ENCODE measurements at regions not wholly inside any gene's neighbourhood (a gene's known extent, or its start where the extent isn't known, plus 50 kb on each side); places are given as distances from the start of the nearest gene placed in this dataset.

- no peak for DNase-seq
Measured at GRCh38 chr5:110159202-110159601, 469.5 kb downstream of the MAN2A1 start.

- DNase-seq, result no peak
Measured at GRCh38 chr5:110161162-110161561, 471.4 kb downstream of the MAN2A1 start.

DNA sequence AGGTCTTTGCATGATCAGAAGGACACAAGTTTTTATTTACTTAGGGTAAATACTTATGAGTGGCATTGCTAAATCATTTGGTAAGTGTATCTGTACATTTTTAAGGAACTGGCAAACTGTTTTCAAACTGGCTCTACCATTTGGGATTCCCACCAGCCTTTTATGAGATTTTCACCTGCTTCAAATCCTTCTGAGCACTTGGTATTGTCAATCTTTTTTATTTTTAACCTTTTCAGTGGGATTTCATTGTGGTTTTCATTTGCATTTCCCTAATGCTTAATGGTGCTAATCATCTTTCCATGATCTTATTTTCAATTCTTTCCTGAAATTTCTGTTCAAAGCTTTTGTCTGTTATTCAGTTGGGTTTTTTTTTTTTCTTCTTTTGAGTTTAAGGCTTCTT lies 475.6 kb downstream of the MAN2A1 start:
- DNase-seq, result no peak

DNA sequence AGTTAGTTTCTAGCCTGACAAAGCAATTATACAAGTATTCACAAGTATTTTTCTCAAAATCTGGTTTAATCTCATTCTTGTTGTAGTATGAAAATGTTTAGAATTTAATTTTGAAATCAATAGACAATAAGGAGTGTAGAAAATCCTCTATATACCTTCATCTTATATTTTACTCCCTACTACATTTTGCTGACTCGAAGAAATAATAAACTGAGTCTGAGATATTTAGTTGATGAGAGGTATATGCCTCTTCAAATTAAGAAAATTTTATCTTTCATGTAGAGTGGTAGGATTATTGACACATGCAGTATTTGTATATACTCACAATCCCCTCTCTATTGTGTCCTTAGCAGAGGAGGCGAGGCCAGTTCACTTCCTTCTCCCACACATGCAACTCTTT lies 477.7 kb downstream of the MAN2A1 start:
- no peak for DNase-seq

- DNase-seq, result no peak
Measured at GRCh38 chr5:110169461-110169860, 479.7 kb downstream of the MAN2A1 start.

DNA sequence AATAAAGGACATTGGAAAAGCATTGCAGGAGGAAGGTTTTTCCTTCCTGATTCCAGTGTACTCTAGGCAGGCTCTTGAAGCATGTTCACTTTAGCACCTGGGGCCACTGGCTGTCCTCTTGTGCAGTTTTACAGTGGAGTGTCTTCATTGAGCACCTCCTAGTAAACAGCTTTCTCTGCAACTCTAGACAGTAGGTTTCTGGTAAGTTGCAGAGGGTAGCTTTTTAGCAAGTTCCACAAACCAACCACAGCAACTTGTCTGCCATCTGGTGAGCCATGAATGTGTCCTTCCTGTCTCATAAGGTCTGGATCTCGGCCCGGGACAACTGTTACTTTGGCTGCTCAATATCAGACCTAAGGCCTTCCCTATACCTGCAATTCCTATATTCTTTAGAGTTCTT lies 488.0 kb downstream of the MAN2A1 start:
- no peak for DNase-seq

GRCh38 chr5:110179321-110179720 lies 489.6 kb downstream of the MAN2A1 start:
- no peak for DNase-seq

GRCh38 chr5:110194191-110194590 lies 504.5 kb downstream of the MAN2A1 start:
- no peak for DNase-seq

GRCh38 chr5:110195288-110195687 lies 505.6 kb downstream of the MAN2A1 start:
- no peak for DNase-seq

- no peak for DNase-seq
Measured at GRCh38 chr5:110201791-110202190, 512.1 kb downstream of the MAN2A1 start.

- no peak for DNase-seq
Measured at GRCh38 chr5:110203661-110204060, 513.9 kb downstream of the MAN2A1 start.

DNA sequence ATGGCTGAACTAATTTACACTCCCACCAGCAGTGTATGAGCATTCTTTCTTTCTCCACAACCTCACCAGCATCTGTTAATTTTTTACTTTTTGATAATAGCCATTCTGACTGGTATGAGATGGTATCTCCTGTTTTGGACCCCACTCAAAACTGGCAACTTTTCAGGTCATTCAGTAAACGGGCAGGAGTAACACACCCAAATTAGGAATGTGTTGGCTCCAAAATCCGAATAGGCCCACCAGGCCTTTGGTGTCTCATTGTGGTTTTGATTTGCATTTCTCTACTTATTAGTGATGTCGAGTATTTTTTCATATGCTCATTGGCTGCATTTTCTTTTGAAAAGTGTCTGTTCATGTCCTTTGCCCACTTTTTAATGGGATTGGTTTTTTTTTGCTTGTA lies 517.1 kb downstream of the TMEM232 start:
- DNase-seq, result no peak

DNA sequence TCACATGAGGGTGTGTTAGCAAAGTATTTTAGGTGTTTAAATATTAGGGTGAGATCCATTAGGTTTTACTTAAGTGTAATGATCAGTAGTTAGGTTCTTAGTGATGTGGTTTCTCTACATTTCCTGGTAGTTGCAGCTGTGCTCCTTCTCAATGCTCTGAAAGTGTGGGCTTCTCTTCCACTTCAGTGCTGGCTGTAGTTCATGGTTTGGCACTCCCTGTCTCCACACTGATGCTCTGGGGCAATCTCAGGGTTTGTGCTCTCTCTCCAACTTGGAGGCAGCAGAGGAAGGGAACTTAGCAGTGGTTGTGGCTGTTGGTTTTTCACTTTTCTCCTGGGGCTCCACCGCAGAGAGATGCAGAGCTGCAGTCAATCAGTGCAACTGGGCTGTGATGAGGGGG lies 507.5 kb downstream of the TMEM232 start:
- DNase-seq, result no peak

GRCh38 chr5:110219769-110220168 lies 506.7 kb downstream of the TMEM232 start:
- DNase-seq, result no peak

GRCh38 chr5:110221036-110221435 lies 505.4 kb downstream of the TMEM232 start:
- no peak for DNase-seq

GRCh38 chr5:110224050-110224449 lies 502.4 kb downstream of the TMEM232 start:
- no peak for DNase-seq

DNA sequence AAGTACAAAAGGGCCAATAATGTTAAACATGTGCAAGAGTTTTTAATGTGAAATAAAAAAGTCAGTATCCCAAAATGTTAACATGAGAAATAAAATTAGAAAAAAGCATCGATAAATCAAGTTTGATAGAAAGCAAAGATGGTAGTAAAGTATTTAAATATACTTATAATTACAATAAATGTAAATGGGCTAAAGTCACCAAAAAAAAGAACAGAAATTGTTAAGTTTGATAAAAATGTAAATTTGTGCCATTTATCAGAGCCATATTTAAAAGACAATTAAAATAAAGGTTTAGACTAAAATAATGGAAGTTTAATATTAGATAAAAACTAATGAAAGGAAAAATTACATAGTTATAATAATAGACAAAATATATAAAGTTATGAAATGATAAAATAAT lies 500.5 kb downstream of the TMEM232 start:
- no peak for DNase-seq

- DNase-seq, result no peak
Measured at GRCh38 chr5:110239786-110240185, 486.7 kb downstream of the TMEM232 start.

- DNase-seq, result no peak
Measured at GRCh38 chr5:110242950-110243349, 483.5 kb downstream of the TMEM232 start.

DNA sequence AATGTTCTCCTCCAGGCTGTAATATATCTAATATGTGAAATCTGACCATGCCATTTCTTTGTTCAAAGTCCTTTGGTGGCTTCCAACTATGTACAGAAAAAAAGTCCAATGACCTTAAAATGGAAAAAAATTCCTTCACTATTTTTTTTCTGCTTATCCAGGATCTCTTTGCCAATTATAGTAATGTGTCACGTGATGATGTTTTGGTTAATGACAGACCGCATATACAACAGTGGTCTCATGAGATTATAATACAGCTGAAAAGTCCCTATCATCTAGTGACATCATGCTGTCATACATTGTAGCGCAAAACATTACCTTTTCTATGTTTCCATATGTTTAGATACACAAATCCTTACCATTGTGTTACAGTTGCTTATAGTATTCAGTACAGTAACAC lies 477.6 kb downstream of the TMEM232 start:
- DNase-seq, result no peak

- no peak for DNase-seq
Measured at GRCh38 chr5:110250355-110250754, 476.1 kb downstream of the TMEM232 start.

DNA sequence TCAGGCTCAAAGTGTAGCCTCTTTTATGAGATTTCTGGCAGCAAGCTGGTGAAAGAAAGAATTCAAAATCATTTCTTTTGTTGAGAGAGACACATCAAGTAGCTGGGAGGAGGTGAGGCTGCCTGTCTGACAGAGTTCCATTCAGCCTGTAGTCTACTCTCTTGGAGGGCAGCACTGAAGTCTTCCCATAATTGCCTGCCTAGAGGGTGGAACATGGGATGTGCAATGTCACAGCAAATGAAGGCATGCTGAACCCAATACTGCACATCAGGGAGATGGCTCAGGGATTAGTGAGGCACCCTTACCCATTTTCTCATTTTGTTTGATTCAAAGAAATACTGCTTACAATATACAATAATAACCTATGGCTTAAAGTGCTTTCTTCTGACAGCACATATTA lies 475.7 kb downstream of the TMEM232 start:
- no peak for DNase-seq

GRCh38 chr5:110251366-110251765 lies 475.1 kb downstream of the TMEM232 start:
- DNase-seq, result no peak

- DNase-seq, result no peak
Measured at GRCh38 chr5:110255194-110255593, 471.3 kb downstream of the TMEM232 start.

- DNase-seq, result no peak
Measured at GRCh38 chr5:110256298-110256697, 470.2 kb downstream of the TMEM232 start.

DNA sequence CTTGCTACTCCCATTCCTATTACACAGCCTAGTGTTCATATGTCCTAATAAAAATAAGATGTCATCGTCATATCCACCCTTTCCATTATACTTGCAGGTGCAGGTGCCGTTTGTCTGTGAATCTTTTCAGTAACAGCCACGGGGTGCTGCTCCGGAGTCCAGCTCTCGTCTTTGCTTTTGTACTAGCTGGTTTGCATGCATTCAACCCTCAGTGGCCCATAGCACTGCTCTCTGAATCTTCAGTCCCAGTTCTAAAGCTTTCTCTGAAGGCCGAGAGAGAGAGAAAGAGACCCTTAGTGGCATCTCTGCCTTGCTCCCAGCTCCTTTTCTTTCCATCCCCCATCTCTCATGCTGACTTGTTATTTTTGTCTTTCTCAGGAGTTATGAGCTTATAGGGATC lies 468.5 kb downstream of the TMEM232 start:
- no peak for DNase-seq

All from activated effector memory CD4-positive, alpha-beta T cell treated with Interleukin-2 at 50 U/mL for 16 hours (primary cell).